ENCODE measurements at regions not wholly inside any gene's neighbourhood (a gene's known extent, or its start where the extent isn't known, plus 50 kb on each side); places are given as distances from the start of the nearest gene placed in this dataset.

GRCh38 chr15:60162968-60163355 lies 158.9 kb downstream of the FOXB1 start:
- ChIA-PET POLR2A (no interaction called here), CTCF (interaction anchor here (1.0 kb wide), 1 partner anchor 20 kb away, joined by 3 read pairs; no protein-coding TSS in a partner anchor)
- H2AFZ ChIP-seq (ENCODE audit: low read depth, low read length) = no peak overlapping the region
- no peaks in the 10 kb centered on the region for H3K9me1 ChIP-seq (replicated peaks; ENCODE audit: control insufficient read depth, extremely low read depth, insufficient read depth, low read length)
- FAIRE-seq (no peak), DNase-seq (ENCODE audit: low read depth, low spot score) (no peak)
- no peak overlapping the region for H3K4me3 ChIP-seq (replicated peaks in 1 of 3; ENCODE audit: insufficient read depth in 1 of 3, low read depth in 1 of 3, low read length in 3 of 3)
- H3K27me3 ChIP-seq (ENCODE audit: control insufficient read depth in 2 of 2, insufficient read depth in 2 of 2, low read length in 2 of 2) = peaks cover 1 to 10% of the 10 kb centered on the region in 2 experiments
- H3K36me3 ChIP-seq (ENCODE audit: control insufficient read depth in 2 of 2, extremely low read depth in 1 of 2, insufficient read depth in 2 of 2, low read length in 2 of 2) = no peaks in the 10 kb centered on the region
- no peak overlapping the region for H3K9ac ChIP-seq (replicated peaks; ENCODE audit: extremely low read depth, insufficient read depth, low read length)
- H4K20me1 ChIP-seq (replicated peaks; ENCODE audit: control insufficient read depth, extremely low read depth, insufficient read depth, low read length) = no peaks in the 10 kb centered on the region
- dilution Hi-C loops (cut with MboI; ENCODE audit: extremely low pct_ligation_motif_present, low sequenced_read_pairs) = no loop called here
- H3K79me2 ChIP-seq (ENCODE audit: control insufficient read depth, insufficient read depth, low read length) = no peaks in the 10 kb centered on the region
- TF ChIP-seq CTCF (IDR thresholded peaks at IDR 0.05; ENCODE audit: extremely low read depth in 1 of 2, insufficient read depth in 1 of 2, low read depth in 1 of 2, low read length in 2 of 2) = no peak
- TF ChIP-seq MYC (IDR thresholded peaks at IDR 0.05; ENCODE audit: low read depth, low read length) = no peak
- no peak for TF ChIP-seq JUN (IDR thresholded peaks at IDR 0.05; ENCODE audit: borderline replicate concordance, insufficient read depth, insufficient read length, low read depth)
- TF ChIP-seq FOS (IDR thresholded peaks at IDR 0.05; ENCODE audit: borderline replicate concordance, insufficient read depth, low read length) = no peak
- TF ChIP-seq GATA2 (IDR thresholded peaks at IDR 0.05; ENCODE audit: insufficient read depth, insufficient read length, low read depth, low read length) = no peak
- TF ChIP-seq MAX (IDR thresholded peaks at IDR 0.05; ENCODE audit: insufficient read depth, insufficient read length) = no peak
- no peak for TF ChIP-seq EZH2 (IDR thresholded peaks at IDR 0.05; ENCODE audit: borderline replicate concordance, low read depth, low read length, severe bottlenecking)
- TF ChIP-seq POLR2AphosphoS5 (IDR thresholded peaks at IDR 0.05; ENCODE audit: insufficient read depth, low read depth, low read length) = no peak
- TF ChIP-seq POLR2A (IDR thresholded peaks at IDR 0.05; ENCODE audit: low read depth, low read length) = no peak
- no TSS peak for BruUV-seq (replicated peaks)
- H3K4me1 ChIP-seq (ENCODE audit: control insufficient read depth, extremely low read depth, insufficient read depth, low read length) = no peaks in the 10 kb centered on the region
- intact Hi-C loops (cut with micrococcal nuclease) = no loop called here
- H3K4me2 ChIP-seq (ENCODE audit: insufficient read depth, low read length) = no peak overlapping the region
- H3K27ac ChIP-seq (ENCODE audit: insufficient read depth, low read depth, low read length) = no peak overlapping the region
- H3K9me3 ChIP-seq (replicated peaks; ENCODE audit: control insufficient read depth, insufficient read depth, low read length) = no peaks in the 10 kb centered on the region
